NCI-H1048 (cell line): ENCODE measurements at regions not wholly inside any gene's neighbourhood (a gene's known extent, or its start where the extent isn't known, plus 50 kb on each side); places are given as distances from the start of the nearest gene placed in this dataset.
"Not testable (repeated sequence)": the region's sequence is repeated elsewhere in the genome, so short reads cannot be mapped to it uniquely, and the experiment has no call there.

Experiments
- DNase-seq: peaks from one replicate; lab custom pipeline; 2025; lab: John Stamatoyannopoulos, UW

DNA sequence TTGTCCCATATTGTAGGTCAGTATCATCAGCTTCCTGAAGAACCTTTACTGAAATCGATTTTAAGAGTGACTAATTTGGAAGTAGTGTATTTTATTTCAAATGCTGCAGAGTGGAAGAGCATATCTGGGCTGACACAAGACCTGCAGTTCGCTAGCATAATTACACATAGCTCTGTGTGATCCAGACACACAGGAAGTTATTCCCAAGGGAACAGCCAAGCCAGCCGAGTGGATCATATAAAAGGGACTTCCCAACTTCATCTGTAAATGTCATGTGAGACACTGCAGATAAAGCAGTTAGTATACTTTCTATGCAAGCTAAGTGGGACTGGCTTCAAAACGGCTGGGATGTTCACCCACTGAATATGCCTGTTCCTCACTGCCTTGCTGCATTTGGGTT is 760.4 kb downstream of the SLITRK1 start:
- DNase-seq: no peak

DNA sequence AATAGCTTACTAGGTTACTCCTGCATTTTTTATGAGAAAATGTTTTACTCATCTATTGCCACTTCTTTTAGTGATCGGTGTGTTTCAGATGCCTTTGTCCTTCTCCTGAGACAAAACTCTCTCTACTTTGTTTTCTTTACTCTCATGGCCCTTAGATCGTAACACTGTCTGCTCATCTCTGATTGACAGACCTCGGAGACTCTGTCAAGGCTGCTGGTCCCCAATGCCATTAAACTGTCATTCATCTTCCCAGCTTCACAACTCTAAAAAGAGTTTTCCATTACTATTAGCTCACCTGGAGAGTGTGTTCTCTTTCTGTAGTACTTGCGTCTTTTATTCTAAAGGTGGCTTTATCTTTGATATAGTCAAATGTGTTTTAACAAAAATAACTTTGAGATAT is 765.2 kb downstream of the SLITRK1 start:
- no peak for DNase-seq

DNA sequence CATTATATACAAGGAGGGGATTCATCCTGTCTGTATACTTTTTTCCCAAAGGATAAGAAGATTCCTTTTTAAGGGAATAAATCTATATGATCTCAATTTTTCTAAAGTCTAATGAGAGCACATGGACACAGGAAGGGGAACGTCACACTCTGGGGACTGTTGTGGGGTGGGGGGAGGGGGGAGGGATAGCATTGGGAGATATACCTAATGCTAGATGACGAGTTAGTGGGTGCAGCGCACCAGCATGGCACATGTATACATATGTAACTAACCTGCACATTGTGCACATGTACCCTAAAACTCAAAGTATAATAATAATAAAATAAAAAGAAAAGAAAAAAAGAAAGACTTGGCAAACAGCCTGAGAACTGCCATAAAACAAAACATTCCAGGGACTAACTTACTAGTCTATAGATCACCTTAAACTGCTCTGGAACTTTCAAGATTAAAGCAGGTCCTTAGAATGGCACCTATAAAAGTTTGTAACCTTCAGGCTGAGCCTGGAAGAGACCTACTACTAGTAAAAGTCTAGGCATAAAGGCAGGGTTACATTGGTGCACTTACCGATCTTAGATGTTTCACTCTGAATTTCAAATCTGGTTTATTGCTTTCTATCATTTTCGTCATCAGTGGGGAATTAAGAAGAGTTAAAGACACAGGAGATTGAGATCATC is 780.6 kb downstream of the SLITRK1 start:
- DNase-seq: not testable (repeated sequence)

DNA sequence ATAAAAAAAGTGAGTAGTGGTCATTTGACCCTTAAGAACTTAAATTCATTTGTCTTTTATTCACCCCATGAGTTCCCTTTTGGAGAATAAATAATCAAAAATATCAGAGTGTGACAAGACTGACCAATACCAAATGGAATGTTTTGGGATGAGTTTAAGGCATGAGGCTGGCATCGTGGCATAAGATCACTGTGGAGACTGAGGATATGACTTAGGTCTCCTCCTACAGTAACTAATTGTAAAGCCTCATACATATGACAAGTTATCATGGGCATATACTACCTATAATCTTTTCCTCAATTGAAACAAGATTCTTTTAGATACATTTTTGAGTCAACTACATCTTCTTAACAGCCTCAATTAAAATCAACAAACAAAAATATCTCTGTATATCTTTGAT is 782.0 kb downstream of the SLITRK1 start:
- no peak for DNase-seq

DNA sequence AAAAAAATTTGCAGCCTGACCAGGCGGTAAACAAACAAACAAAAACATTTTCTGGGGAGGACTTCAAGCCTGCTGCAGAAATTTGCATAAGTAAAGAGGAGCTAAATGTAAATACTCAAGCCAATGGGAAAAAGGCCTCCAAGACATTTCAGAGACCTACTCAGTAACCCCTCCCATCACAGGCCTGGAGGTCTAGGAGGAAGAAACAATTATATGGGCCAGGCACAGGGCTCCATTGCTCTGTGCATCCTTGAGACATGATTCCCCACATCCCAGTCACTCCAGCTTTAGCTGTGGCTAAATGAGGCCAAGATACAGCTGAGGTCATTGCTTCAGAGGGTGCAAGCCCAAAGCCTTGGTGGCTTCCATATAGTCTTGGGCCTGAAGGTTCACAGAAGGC is 793.4 kb downstream of the SLITRK1 start:
- no peak for DNase-seq

DNA sequence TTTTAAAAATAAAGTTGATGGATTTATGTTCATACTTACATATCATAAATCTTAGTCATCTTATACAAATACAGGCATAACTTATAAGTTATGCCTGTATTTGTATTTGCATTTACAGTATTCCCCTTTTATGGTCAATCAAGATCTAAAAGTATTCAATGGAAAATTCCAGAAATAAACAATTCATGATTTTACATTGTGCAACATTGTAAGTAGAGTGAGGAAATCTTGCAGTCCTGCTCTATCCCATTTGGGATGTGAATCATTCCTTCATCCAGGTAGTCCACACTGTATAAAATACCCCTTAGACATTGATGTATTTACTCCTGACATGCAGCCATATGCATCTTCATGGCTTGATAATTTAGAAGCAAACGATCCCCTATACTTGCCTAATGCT is 795.3 kb downstream of the SLITRK1 start:
- no peak for DNase-seq

DNA sequence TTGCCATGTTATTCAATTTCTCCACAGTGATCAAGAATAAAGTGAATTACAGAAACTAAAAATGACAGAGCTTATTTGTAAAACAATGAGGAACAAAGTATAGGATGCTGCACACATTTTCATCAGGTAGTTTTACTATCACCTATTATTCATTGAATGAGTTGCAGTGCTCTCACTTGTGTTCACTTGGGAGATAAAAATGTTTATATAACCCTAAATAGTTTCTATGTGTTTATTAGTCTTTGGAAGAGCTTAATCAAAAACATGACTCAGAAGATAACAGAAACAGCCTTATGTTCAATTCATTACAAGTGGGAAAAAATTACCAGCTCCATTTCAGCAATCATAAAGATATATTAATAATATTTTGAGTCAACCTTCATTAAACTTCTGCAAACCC is 796.2 kb downstream of the SLITRK1 start:
- no peak for DNase-seq

DNA sequence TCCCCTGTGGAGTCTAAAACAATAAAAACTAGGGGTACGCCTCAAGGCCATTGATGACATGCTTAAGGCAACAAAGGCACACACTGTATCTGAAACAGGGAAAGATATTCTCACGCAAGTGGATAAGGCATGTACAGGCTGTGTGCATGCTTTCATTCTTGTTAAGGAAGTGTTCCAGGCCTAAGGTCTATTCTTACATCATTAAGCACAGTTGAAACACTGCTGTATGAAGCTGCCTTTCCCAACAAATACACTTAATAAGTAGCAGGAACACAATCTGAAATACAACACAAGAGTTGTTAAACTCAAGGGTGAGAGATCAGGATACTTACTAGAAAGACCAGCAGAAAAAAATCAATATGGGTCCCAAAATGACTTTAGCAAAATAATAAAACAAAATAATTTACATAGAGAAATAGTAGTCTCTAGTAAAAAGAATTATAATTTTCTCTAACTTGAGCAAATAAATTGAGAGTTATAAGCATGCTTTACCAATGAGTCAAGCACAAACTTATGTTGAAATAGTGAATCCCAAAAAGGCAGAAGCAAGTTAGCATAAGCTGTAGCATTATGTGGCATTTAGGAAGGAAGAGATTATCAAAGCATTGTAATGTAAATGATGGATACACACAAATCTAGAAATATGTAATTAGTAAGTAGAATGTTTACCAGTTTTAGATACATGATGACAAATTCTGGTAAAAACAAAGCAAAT is 796.9 kb downstream of the SLITRK1 start:
- no peak for DNase-seq

DNA sequence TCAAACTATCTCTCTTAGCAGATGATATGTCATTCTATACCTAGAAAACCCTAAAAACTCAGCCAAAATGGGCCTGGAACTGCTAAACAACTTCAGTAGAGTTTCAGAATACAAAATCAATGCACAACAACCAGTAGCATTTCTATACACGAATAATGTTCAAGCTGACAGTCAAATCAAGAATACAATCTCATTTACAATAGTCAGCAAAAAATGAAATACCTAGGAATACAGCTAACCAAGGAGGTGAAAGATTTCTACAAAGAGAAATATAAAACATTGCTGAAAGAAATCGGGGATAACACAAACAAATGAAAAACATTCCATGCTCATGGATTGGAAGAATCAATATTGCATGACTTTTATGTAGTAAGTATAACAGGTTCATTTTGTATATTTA is 804.8 kb downstream of the SLITRK1 start:
- no peak for DNase-seq

DNA sequence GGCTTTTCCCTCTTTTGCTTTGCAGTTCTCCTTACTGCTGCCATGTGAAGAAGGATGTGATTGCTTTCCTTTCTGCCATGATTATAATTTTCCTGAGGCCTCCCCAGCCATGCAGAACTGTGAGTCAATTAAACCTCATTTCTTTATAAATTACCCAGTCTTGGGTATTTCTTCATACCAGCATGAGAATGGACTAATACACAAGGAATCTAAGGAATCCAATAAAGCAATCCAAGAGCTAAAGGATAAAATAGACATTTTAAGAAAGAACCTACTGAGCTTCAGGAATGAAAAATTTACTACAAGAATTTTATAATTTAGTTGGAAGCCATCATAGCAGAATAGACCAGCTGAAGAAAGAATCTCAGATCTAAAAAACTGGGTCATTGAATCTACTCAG is 808.3 kb downstream of the SLITRK1 start:
- DNase-seq: not testable (repeated sequence)

DNA sequence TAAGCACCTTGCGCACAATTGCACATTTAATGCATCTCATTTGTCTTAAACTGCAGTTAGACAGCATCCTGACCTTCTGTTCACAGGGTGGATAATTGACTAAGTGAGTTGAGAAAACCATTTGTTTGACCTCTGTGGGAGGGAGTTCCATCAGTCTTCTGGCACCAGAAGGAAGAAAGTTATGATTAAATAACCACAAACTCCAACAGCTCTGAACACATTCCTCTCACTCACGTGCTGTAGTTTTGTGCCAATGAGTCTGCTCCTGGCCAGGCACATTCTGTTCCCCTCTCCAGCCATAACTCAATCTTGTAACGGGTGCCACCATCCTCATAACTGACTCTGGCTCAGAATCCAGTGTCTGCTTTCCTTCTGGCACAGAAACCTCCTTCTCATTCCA is 817.2 kb downstream of the SLITRK1 start:
- no peak for DNase-seq

DNA sequence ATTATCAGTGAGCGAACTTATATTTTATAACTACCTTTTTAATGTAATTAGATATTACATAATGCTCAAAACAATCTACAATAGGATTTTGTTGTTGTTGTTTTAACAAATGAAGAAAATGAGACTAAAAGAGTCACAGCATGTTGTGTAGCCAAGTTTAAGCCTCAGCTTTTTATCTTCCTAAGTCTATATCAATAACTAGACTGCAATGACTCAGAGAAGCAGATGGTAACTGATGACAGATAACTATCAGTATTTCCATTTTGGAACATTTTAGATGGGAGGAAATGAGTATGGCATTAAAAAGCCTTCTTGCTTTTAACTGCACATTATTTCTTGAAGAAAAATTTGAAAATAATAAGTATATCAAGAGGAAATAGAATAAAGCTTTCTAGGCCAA is 825.2 kb downstream of the SLITRK1 start:
- DNase-seq: no peak

DNA sequence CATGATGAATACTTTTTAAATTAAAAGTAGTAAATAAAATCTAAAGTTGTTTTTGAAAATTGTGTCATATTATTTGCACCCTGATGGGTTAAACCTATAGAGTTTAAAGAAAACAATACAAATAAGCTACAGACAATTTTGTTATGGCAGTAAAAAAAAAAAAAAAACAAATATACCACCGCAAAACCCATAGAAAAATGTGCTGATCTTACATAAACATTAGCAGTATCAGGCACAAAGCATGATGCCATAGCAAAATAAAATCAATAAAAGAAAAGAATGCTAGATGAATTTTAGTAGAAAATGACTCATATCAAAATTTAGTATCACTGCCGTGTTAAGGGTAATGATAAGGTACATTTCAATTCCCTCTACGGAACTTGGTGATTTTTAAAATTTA is 826.0 kb downstream of the SLITRK1 start:
- DNase-seq: no peak

DNA sequence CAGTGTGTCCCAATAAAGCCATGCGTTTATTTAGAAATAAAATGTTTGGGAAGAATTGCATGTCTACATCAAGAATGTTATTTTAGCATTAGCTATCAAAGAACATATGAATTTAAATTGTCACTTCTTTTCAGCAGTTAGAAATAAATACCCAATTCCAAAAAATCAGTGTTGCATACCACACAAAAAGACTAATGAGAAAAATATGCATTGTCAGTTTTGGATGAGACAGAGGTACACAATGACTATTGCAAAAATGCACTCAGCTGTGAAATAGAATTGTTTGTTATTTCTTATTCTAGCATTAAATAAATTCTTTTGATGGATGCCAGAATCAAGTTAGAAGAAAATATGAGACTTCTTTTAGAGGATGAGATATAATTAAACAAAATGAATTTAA is 833.9 kb downstream of the SLITRK1 start:
- no peak for DNase-seq

DNA sequence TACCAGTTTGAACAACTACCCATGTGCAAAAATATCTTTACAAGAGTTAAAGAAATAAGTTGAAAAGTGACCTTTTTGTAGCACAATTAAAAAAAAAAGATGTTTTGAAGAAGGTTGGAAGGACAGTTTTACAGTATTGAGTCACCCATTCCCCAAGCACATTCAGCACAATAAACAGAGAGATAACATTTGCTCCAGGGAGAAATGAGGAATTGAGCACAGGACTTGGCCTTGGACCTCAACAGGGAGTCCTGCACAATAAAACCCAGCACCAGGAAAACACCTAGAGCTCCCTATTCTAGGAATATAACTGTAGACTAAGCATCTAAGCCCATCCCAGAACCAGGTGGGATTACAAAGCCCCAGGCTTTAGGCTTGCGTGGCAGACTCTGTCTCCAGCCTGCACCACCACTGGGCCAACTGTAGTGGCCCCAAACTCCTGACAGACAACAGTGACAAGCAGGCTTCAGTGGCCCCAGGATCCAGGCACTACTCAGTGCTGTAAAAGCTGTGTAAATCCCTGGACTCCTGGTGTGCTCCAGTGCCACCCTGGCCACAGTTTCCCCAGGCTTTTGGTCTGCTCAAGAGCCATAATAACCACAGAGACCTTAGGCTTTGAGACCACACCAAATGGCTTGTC is 857.2 kb downstream of the SLITRK1 start:
- DNase-seq: no peak

DNA sequence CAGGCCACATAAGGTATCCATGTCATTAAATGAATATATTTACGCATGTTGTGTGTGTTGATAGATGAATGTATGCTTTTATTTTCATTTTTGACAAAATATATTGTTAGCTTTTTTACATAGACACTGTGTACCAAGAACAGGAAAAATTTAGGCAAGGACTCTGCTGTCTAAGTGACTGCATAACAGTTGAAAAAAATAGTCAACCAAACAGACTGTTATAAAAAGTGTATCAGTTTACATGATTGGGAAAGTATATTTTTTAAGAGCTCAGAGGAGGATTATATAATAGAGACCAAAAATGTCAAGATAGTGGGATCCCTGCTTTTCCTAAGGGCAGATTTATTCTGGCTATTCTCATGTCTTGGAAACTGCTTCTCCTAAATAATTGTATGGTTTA is 858.0 kb downstream of the SLITRK1 start:
- DNase-seq: no peak

DNA sequence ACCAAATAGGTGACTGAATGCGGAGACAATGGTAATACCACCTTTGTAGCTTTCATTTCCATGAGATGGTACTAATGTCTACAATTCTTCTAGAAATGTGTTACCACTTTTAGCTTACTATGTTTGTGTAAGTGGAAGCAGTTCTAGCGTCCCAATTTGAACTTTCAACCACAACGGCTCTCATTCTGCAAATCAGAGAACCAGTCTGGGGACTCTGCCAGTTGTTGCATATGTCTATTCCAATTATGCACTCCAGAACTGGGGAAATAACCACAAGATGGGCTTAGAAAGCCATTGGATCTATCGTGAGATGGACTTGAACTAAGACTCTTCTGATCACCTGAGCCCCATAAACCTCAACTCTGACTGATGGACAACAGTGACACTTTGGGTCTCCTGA is 862.3 kb downstream of the SLITRK1 start:
- no peak for DNase-seq

DNA sequence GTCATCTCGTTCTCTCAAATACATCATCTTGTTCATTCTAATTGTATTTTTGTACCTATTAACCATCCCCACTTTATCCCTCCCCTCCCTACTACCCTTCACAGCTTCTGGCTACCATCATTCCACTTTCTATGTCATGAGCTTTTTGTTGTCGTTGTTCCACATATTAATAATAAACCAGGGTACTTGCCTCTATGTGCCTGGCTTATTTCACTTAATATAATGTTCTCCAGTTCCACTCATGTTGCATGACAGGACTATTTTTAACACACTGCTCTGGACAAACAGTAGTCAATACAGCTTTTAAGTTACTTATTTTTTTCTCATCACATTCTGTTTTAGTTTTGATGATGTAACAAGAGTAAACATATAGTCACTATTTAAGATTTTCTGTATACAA is 872.3 kb downstream of the SLITRK1 start:
- no peak for DNase-seq

DNA sequence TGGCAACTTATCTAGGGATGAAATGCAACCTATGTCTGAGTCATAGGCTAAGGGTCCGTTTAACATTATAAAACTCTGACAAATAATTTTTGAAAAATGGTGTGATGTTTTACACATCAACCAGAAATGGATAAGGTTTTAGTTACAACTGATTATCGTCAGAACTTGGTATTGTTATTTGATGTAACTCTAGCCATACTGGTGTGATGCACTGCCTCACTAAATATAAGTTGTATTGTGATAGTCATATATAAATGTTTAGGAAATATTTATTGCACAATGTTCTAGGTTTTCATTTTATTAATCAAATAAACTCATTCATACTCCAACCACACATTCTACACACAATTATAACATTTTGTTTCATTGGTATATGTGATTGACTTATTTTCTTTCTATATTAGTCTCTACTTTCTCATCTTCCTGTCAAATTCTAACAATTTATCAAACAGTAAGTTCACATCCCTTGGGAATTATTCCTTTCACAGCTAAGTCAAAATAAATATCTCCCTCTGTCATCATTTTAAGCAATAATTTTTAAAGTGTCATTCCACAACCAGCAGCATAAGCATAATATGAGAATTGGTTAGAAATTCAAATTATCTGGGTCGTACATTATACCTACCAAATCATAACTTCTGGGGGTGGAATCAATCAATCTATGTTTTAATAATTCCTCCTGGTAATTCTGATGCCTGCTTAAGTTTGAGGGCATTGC is 873.9 kb downstream of the SLITRK1 start:
- no peak for DNase-seq

DNA sequence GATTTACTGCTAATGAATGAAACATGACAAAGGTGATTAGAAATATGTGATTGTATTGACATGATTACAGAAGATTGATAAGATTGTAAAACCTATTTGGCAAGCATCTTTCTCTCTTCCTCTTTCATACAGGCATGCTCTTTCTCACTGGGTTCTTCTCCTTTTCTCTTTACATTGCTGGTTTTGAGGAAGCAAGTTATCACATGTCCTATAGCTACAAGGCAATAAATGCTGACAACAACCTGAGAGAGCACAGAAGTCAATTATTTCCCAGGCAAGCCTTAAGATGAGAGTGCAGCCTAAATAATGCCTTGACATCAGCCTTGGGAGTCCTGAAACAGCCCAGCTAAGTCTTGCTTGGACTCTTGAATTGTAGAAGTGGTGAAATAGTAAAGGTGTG is 875.0 kb downstream of the SLITRK1 start:
- DNase-seq: no peak

DNA sequence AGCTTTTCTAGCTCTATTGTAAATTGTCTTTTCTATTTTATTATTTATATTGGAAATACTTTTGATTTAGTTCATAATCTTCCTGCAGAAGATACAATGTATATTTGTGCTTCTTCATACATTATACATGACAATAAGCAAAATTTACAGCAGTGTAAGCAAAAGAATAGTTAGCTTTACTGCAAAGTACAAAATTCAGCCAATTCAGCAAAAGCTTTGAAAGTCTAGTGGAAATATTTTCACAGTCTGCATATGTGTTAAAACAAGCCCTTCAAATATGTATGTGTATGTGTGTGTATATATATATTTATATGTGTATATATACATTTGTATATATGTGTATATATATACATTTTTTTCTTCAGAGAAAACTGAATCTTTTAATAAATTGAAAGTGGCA is 879.1 kb downstream of the SLITRK1 start:
- no peak for DNase-seq

DNA sequence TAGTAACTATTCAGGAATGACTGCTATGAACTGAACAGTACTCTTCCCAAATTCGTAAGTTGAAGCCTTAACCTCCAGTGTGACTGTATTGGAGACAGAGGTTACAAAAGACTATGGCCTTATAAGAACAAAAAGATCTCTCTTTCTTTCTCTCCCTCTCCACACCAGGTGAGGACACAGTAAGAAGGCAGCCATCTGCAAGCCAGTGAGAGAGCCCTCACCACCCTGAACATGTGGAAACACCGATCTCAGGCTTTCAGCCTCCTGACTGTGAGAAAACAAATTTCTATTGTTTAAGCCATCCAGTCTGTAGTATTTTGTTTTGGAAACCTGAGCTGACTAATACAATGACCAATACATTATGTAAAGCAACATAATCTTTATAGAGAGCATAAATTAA is 888.9 kb downstream of the SLITRK1 start:
- DNase-seq: no peak

DNA sequence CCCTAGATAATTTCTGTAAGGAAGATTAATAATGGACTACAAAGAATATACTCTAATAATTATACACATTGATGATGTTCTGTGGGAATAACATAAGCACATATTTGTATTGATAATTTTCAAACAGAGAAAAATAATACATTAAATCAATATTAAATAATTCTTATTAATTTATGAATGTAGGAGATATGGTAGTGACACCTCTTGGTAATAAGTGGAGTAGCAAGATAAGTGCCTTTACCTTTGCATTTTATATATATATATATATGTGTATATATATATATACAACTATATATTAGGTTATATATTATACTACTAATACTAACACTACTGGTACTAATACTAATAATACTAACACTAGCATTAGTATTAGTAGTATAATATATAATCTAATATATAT is 905.8 kb downstream of the SLITRK1 start:
- no peak for DNase-seq
